GM10248 (cell line): ENCODE measurements at regions not wholly inside any gene's neighbourhood (a gene's known extent, or its start where the extent isn't known, plus 50 kb on each side); places are given as distances from the start of the nearest gene placed in this dataset.

ENCODE experiments used
- CTCF ChIA-PET: fragments of 300-600 bp; sonication (Branson Sonifier 250); formaldehyde crosslinking; extraction: SDS; loops from one replicate; lab custom pipeline; 2021; ENCODE audit warnings: antibody characterized with exemption; lab: Yijun Ruan, JAX
- POLR2A ChIA-PET: fragments of 350-650 bp; sonication (Branson Sonifier 250); formaldehyde crosslinking; extraction: SDS; loops from one replicate; lab custom pipeline; 2020; ENCODE audit warnings: antibody characterized with exemption; lab: Yijun Ruan, JAX
- DNase-seq: peaks from one replicate; pipeline ENCODE4 v3.0.0; 2012; ENCODE audit errors: extremely low spot score
- CTCF ChIP-seq: IDR thresholded peaks from 2 replicates; pipeline ENCODE4 v1.5.1; 2012; ENCODE audit warnings: mild to moderate bottlenecking, low read depth; ENCODE audit errors: extremely low read depth, missing control alignments, control extremely low read depth

GRCh38 chrX:129025376-129025775, 497.9 kb downstream of the SMARCA1 start:
- ChIA-PET CTCF (no interaction called here), POLR2A (no interaction called here)
- no peak for DNase-seq
- no peak for TF ChIP-seq CTCF

- TF ChIP-seq CTCF = no peak
- ChIA-PET POLR2A (no interaction called here), CTCF (no interaction called here)
- DNase-seq = no peak
Measured at GRCh38 chrX:129019412-129019811, 503.9 kb downstream of the SMARCA1 start.

GRCh38 chrX:129015381-129015780, 507.9 kb downstream of the SMARCA1 start:
- POLR2A ChIA-PET = no interaction called here
- TF ChIP-seq CTCF = no peak
- no peak for DNase-seq
- CTCF ChIA-PET = no interaction called here

GRCh38 chrX:129013574-129013973, 509.7 kb downstream of the SMARCA1 start:
- DNase-seq = no peak
- ChIA-PET CTCF (no interaction called here), POLR2A (no interaction called here)
- TF ChIP-seq CTCF = no peak

GRCh38 chrX:129007631-129008030, 515.7 kb downstream of the SMARCA1 start:
- CTCF ChIA-PET = no interaction called here
- no peak for TF ChIP-seq CTCF
- DNase-seq = no peak
- POLR2A ChIA-PET = no interaction called here

- DNase-seq = no peak
- ChIA-PET POLR2A (no interaction called here), CTCF (no interaction called here)
- no peak for TF ChIP-seq CTCF
Measured at GRCh38 chrX:129006491-129006890, 516.8 kb downstream of the SMARCA1 start.

- no peak for TF ChIP-seq CTCF
- ChIA-PET POLR2A (no interaction called here), CTCF (no interaction called here)
- no peak for DNase-seq
Measured at GRCh38 chrX:129000797-129001196, 522.5 kb downstream of the SMARCA1 start.
